GM18517 (cell line): ENCODE measurements at regions not wholly inside any gene's neighbourhood (a gene's known extent, or its start where the extent isn't known, plus 50 kb on each side); places are given as distances from the start of the nearest gene placed in this dataset.

Experiments used
- ATAC-seq: cut with Tn5 transposase; IDR thresholded peaks from one replicate; pipeline ENCODE4 v1.9.1; 2021; ENCODE audit warnings: mild to moderate bottlenecking, moderate library complexity; ENCODE audit not compliant: unreplicated experiment

DNA sequence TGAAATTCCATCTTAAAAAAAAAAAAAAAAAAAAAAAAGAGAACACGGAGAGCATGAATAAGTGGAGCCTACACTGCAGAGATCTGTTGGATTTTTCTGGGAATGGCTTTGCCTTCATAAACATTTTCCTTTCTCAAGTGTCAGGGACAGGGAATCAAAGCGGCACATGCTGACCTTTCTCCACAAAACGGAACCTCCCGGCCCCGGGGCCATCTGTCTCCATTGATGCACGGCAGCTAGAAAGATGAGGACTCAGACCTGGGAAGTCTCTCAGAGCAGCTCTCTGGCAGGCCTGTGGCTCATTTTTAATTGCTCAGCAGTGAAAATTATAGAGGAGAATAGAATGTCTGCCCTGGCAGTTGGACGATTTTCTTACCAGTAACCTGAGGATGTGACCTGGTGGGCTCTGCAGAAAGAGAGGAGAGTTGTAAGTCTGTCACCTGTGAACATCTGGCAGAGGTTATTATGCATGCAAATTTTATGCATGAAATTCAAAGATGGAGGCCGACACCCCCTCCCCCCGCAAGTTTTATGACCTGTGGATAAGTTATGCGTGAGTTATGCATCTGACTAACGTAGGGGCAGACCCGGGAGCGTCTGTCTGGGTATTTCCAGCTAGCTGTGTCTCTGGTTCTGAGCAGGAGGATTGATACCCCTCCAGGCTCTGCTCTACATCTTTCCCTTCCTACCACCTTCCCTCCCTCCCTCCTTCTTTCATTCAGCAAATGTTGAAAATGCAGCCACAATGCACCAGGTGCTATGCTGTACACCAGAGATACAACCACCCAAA is 352.5 kb downstream of the CDH26 start:
- no peak for ATAC-seq

DNA sequence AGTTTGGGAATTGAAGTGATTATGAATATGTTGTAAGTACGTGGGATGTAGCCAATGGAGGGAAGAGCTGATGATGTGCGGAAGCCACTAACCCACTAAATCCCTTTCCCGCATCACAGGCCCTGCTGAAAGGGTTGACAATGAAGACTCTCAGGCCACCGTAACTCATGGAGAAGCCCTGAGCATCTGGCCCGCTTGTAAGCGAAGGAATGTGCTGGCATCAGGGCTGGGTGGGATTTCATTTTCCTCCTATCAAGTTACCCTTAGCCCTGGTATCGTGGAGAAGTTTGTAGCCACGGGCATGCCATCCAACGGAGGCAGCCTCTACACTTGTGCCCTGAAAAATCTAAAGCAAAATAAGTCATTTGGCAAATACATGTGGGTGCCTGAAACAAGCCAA is 355.0 kb downstream of the CDH26 start:
- ATAC-seq, result no peak

DNA sequence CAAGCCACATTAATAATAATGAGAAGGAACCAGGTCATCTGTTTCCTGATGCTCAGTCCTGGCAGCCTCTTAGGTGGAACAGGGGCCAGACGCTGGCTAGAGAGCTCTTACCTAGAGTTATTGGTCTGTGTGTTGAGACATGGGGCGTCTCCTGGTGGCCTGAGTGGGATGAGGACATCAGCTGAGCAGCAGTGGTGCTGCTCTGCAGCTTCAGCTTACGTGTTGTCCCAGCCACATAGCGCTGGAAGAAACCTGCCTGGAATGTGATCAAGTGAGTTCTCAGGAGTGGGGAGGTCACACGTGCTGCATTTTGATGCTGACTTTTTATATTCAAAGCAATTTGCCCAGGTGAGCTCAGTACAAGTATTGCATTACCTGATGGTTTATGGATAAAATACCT is 355.4 kb downstream of the CDH26 start:
- no peak for ATAC-seq

DNA sequence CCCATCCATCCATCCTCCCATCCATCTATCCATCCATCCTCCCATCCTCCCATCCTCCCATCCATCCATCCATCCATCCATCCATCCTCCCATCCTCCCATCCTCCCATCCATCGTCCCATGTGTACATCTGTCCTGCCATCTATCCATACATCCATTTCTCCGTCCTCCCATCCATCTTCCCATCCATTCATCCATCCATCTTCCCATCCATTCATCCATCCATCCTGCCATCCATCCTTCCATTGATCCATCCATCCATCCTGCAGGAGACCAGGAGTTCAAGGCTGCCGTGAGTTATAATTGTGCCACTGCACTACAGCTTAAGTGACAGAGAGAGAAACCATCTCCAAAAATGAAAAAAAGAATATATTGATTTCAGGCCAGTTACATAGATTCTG is 356.5 kb downstream of the CDH26 start:
- no peak for ATAC-seq

DNA sequence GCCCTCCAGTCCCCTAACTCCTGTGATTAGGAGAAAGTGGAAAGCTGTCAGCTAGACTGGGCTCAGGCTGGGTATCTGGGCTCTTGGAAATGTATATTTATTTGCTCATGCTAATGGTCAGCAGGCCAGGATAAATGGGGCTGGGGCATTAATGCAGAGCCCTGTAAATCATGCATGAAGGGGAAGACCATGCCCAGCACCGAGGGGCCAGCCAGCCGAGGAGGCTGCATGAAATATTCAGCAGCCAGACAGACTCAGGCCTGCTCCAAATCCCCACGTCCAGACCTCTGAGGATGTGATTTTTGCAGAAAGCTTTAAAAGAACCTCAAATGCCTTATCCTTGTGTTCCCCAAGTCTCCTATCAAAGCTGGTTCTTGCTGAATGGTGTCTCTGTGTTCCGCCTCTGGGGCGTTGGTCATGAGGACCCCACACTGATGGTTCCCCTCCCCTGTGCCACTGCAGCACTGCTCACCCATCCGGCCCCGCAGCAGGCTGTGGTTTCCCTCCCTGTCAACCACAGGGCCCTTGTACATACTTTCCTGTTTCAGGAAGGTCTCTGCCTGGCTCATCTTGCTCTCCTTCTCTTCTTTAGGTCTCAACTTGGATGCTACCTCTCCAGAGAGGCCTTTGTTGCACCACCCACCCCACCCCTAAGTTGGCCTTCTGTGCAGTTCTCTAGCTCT is 358.4 kb downstream of the CDH26 start:
- ATAC-seq, result no peak

DNA sequence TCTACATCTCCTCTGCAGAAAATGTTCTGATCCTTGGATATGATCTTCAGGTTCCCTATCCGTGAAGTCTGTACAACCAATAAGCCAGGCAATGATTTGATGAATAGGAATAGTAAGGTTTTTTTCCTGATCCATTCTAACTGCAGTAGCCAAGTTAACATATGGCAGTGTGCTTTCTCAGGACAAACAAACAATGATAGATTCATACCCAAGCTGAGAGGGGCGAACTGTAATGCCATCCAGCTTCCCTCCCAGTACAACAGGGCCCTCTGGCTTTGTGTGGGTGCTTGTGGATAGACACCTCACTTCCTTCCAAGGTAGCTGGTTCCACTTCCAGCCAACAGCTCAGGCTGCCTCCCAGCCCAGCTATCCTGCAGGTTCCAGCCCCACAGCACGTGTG is 359.2 kb downstream of the CDH26 start:
- ATAC-seq, result no peak

DNA sequence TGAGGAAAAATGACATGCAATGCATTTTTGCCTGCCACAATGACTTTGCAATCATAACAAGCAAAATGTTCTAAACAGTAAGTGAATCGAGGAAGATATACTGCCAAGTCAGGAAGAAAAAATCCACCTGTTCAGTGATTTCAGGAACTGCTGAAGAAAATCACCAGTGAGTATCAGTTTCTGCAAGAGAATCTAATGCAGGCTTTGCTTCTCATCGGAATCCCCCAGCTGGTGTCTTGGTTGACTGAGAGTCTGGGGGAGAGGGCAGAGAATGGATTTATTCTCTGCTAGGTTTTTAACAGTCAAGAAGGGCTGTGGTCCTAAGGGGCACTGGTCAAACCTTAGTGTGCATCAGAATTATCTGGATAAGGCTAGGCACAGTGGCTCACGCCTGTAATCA is 363.4 kb downstream of the CDH26 start:
- no peak for ATAC-seq

DNA sequence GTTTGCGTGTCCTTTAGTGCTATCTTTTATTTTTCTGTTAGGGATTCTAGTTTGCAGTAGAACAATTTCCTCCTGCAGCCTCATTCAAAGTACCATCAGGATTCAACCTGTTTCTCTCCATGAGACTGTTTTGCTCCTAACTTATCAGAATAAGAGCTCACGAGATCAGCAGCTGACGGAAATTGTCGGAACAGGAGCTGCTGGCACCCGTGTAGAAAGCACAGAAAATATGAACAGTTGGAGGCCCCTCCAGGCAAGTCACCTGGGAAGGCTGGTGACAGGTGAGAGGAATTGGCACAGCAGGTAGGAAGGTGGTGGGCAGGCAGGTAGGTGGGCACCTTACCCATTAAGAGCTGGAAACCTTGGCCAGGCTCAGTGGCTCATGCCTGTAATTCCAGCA is 368.6 kb downstream of the CDH26 start:
- ATAC-seq, result no peak

DNA sequence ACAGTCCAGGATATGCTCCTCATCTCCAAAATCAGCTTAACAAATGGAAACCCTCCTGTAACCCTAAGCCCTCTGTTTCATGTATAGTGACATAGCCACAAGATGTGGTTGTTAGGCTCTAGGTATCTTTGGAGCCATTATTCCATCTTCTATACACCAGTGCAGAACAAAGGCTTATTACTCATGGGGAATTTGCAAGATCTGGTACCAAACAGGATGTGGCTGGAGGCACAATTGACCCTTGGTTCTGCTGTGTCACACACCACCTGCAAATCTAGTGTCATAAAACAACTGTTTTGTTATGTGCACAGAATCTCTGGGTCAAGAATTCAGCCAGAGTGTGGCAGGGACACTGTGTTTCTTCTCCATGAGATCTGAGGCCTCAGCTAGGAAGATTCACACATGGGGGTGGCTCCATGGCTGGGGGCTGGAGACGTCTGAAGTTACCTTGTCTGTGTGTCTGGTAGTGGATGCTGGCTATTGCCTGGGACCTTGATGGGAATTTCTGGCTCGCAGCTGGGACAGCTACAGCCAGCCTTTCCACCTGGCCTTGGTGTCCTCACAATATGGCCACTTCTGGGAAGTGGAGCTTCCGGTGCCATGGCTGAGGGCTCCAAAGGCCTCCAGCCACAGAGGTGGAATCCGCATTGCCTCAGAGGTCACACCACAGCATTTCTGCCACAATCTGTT is 369.9 kb downstream of the CDH26 start:
- ATAC-seq, result no peak

DNA sequence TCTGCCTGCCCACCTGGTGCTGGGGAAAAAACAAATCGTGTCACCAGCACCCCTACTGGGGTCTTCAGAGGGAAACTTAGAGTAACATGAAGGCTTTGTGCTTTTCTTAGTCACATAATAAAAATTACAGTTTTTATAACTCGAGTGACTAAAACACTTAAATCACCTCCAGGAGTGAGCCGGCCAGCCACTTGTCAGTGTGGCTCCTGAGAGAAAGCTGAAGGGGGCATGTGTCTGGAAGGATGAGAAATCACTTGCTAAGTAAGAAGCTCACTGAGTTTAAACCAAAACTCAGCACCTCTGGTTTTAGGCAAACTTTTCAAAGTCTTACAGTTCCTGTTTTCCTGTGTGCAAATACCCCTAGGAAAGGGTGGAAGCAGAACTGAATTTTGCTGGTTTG is 372.2 kb downstream of the CDH26 start:
- ATAC-seq, result no peak

DNA sequence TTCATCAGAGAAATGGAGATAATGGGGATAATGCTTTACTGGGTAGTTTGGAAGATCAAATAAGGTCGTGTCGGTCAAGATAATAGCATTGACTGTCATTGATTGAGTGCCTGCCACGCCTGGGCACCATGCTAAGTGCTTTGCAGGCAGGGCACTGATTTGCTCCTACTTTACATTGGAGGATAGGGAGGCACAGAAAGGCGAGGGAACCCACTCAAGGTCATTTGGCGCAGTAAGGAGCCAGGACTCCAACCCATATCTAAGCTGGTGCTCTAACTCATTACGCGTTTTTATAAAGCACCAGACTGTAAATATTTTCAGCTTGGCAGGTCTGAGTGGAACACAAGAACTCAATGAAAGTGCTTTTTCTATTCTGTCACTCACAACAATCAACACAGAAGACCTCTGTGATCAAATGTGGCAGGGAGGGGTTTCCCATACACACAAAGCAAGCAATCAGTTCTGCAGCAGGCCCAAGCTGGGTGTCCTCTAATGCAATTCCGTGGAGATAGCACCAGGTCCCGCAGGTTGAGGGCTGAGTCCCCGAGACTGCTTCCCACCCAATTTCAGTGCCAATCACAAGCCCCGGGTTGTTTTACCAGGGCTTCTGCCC is 373.6 kb downstream of the CDH26 start:
- ATAC-seq, result no peak

DNA sequence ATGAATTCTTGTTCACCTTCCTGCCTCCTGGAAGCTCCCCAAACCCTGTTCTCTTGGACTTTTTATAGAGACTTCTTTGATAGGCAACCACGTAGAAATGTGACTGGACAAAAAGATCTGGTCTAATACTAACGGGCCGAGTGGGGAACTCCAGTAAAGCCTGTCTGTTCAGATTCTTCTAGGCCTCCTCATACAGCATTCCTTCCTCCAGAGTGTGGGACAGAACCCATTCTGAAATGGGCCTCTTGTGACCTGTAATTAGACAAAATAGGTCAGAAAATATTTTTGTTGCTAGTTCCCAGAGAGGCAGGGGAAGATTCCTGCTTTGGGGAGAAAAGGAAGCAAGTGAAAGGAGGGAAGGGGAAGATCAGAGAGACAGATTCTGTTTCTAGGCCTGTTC is 374.3 kb downstream of the CDH26 start:
- no peak for ATAC-seq

DNA sequence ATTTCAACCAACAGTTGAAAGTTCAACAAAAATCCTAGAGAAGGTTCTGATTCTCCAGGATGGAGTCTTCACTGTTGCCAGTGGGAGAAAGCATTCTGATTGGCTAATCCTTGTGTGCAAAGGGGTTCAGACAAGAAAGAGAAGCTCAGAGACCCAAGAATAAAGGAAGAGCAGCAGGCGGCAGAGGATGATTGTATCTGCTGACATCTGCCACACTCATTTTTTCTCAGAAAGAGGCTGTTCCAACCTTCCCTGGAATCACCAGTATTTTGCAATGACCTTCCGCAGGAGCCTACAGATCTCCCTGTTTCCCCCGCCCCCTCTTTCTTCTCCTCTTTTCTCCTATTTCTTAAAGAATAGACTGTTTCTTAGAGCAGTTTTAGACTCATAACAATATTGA is 376.7 kb downstream of the CDH26 start:
- ATAC-seq, result no peak

DNA sequence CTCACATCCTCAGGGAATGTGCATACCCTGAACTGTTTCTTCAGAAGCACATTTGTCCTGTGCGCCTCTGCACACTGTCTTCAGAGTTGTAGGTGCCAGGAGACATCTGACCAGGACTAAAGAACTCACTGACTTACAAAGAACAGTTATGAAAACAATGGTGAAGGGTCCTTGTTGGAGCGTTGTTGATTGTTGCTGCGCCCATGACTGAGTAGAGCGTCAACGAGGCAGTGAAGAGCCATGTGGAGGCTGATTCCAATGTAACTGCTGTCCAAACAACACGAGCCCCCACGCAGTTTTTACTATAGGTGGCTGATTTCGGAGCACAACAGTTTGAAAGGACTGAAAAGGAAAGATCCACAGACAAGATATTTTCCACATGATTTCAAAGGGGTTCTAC is 380.3 kb downstream of the CDH26 start:
- no peak for ATAC-seq

DNA sequence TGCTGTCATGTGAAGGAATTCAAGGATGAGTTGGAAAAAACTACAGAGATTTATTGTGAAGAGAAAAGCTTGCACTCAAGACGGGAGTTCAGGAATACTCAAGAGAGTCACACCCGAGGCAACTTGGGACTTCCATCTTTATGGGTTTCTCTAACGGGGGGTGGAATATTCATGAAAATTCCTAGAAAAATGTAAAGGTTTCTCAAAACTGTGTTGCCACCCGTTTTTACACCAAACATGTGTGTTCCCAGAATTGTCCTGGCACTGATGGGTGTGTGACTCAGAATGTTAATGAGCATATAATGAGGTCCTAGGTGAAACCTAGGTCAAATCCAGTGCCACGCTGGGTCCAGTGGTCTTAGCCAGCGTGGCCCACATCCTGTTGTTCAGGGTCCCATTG is 381.5 kb downstream of the CDH26 start:
- no peak for ATAC-seq

DNA sequence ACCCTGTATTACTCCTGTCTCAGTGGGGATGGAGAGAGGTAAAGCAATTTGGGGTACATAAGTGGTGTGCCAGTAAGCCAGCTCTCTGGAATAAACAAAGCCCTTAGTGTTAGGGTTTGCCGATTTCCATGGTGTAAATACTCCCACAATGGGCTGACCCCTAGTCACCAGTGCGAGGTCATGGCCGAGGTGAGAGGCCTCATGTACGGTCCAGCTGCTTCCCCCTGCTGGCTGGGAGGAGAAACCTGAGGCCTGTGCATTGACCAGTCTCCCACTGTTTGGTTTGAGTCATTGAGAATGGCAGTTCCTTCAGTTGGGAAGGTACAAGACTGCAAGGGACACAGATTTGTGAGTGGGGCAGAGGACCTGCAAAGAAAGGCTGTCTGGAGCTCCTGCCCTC is 382.0 kb downstream of the CDH26 start:
- no peak for ATAC-seq

DNA sequence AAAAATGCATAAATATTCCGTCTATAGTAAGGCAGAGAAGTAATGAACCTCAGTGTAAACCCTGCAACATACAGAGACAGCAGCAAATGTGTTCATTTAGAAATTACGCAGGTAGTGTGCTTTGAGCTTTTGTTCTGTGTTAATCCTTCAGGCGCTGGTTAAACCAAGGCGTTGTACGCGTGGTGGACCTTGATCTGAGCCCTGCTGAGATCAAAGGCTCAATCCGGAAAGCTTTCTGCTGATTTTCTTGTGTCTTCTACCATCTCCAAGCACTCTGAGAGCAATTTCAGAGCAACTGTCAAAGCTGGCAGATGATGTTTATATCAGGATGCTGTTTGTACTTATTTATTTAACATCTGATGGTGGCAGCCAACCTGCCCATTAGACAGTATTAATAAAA is 382.8 kb downstream of the CDH26 start:
- ATAC-seq, result no peak

DNA sequence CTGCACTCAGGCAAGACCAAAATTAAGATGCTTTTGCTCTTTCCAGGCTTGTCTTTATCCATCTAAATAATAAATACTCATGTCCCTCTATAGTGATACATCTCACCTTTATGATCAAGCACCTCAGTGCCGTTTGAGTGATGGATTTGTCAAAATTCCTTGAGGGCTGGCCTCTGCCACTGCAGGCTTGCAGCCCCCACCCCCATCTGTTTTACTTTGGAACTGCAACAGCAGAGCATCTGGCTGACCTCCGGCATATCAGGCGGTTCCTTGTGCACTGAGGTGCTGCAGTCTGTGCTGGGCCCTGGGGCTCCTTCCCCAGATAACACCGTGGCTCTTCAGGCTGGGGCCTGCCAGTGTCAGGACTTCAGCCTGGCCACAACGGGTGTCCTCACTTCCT is 386.9 kb downstream of the CDH26 start:
- ATAC-seq, result no peak

DNA sequence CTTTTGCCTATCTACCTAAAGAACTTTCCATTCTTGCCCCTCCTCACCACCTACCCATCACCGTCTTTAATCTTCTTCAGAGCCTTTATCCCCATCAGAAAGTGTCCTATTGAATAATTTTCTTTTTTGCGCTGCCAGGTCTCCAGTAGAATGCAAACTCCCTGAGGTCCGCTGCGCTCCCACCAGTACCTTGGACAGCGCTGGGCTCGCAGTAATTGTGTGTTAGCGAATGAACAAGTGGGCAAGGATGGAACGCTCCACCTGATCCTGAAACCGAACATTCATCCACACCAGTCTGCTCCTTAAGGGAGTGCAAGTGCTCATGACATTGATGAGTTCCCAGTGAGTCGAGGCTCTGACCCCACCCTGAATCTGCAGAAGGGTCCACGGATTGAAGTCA is 391.2 kb downstream of the CDH26 start:
- no peak for ATAC-seq

DNA sequence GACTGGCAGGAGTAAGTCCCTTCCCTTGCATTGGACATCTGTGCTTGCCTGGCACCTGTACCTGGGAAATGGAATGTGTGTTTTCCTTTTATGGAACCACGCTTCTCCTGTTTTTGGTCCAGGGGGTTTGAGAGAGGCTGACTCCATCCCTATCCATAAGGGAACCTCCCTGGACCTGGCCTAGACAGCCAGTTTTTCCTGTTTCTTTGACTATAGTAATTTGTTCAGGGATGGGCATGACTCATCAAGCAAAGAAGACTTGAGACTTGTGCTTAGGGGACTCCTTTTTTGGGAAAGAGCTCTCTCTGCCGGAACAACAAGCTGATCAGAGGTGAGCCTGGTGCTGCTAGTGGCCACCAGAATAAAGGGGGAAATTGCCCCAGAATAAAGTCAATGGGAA is 393.8 kb downstream of the CDH26 start:
- ATAC-seq, result no peak

DNA sequence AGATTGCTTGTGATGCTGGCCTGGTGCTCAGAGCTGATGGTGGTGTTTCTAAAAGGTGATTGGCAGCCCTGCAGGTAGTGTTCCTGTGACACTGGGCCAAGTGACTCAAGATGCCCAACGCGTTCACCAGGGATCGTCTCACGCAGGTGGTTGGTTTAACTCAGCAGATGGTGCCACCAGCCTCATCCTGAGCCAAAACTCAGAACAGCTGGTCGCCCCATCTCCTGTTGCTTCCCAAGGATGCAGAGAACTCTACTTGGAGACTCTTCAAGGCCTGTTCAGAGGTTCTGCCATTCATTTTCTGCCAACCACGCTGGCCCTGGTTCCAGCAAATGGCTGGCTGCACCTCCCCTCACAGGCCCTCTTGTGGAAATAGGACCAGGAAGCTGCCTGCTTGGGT is 394.4 kb downstream of the CDH26 start:
- ATAC-seq, result no peak
